H1 (cell line): ENCODE measurements at regions not wholly inside any gene's neighbourhood (a gene's known extent, or its start where the extent isn't known, plus 50 kb on each side); places are given as distances from the start of the nearest gene placed in this dataset.

Experiments used
- CTCF ChIA-PET: fragments of 300-600 bp; sonication (Branson Sonifier 250); formaldehyde crosslinking; loops from one replicate; lab custom pipeline; 2021; ENCODE audit not compliant: partially characterized antibody; lab: Charles Lee
- POLR2A ChIA-PET: fragments of 300-600 bp; sonication (Branson Sonifier 250); formaldehyde crosslinking; loops from one replicate; lab custom pipeline; 2021; ENCODE audit warnings: inconsistent platforms; ENCODE audit not compliant: partially characterized antibody; lab: Charles Lee
- DNase-seq, 2 experiments: peaks; one replicate each; pipeline versions ENCODE4 v3.0.0 to v3.0.0-alpha.2; 2010 to 2022; ENCODE audit warnings: low spot score in 2 of 2, low read depth in 1 of 2, mixed read lengths in 1 of 2
- FAIRE-seq: peaks from 2 replicates; lab custom pipeline; 2011; peaks lifted over from hg19 to GRCh38; lab: Jason Lieb, UNC
- H2AFZ ChIP-seq: 2 replicates; pipeline ENCODE4 v1.8.1; 2012; ENCODE audit warnings: low read length, inconsistent platforms
- H2AK5ac ChIP-seq: 2 replicates; pipeline ENCODE4 v1.6.1; 2013; ENCODE audit warnings: low read depth, low read length
- H2BK120ac ChIP-seq: replicated peaks from 2 replicates; pipeline ENCODE3; 2013; ENCODE audit warnings: low read depth, low read length, inconsistent platforms
- H2BK12ac ChIP-seq: 2 replicates; pipeline ENCODE4 v1.6.1; 2013; ENCODE audit warnings: low read depth, low read length
- H2BK15ac ChIP-seq: 2 replicates; pipeline ENCODE4 v1.6.1; 2013; ENCODE audit warnings: low read length
- H2BK20ac ChIP-seq: 2 replicates; pipeline ENCODE4 v1.6.1; 2013; ENCODE audit warnings: low read length
- H2BK5ac ChIP-seq: 2 replicates; pipeline ENCODE4 v1.6.1; 2013; ENCODE audit warnings: low read depth, low read length
- H3K14ac ChIP-seq: 2 replicates; pipeline ENCODE4 v1.6.1; 2013; ENCODE audit warnings: inconsistent platforms; ENCODE audit not compliant: insufficient read length
- H3K18ac ChIP-seq: 2 replicates; pipeline ENCODE4 v1.6.1; 2013; ENCODE audit warnings: low read length; ENCODE audit errors: extremely low read depth
- H3K23ac ChIP-seq: 2 replicates; pipeline ENCODE4 v1.6.1; 2013; ENCODE audit warnings: inconsistent platforms; ENCODE audit not compliant: insufficient read length
- H3K23me2 ChIP-seq: 2 replicates; pipeline ENCODE4 v1.6.1; 2013; ENCODE audit warnings: low read depth, low read length
- H3K27ac ChIP-seq: 2 replicates; pipeline ENCODE4 v1.6.1; 2011; ENCODE audit warnings: low read depth, low read length, inconsistent platforms
- H3K27me3 ChIP-seq, 4 experiments: replicated peaks in 1 of 4; 1 replicate in 1 of 4; 2 replicates in 3 of 4; pipeline versions ENCODE4 v1.6.1 to v1.8.1; 2011 to 2013; ENCODE audit warnings: low read length in 3 of 4, mild to moderate bottlenecking in 3 of 4, inconsistent platforms in 2 of 4, mixed read lengths in 2 of 4, moderate library complexity in 1 of 4; ENCODE audit not compliant: control insufficient read depth in 3 of 4, insufficient read depth in 3 of 4; ENCODE audit errors: extremely low read depth in 1 of 4
- H3K36me3 ChIP-seq, 4 experiments: 2 replicates each; pipeline versions ENCODE4 v1.6.1 to v1.8.1; 2011 to 2013; ENCODE audit warnings: mild to moderate bottlenecking in 4 of 4, low read length in 3 of 4, moderate library complexity in 2 of 4, control low read depth in 1 of 4, inconsistent platforms in 1 of 4; ENCODE audit not compliant: insufficient read depth in 4 of 4, control insufficient read depth in 2 of 4
- H3K4ac ChIP-seq: replicated peaks from 2 replicates; pipeline ENCODE3; 2013; ENCODE audit warnings: low read length, low read depth, mixed read lengths, inconsistent platforms; ENCODE audit not compliant: insufficient read length
- H3K4me1 ChIP-seq, 4 experiments: replicated peaks in 1 of 4; 1 replicate in 1 of 4; 2 replicates in 3 of 4; pipeline versions ENCODE4 v1.6.1 to v1.8.1; 2011 to 2013; ENCODE audit warnings: low read length in 3 of 4, inconsistent platforms in 2 of 4, mixed read lengths in 1 of 4; ENCODE audit not compliant: insufficient read depth in 4 of 4, control insufficient read depth in 3 of 4
- H3K4me2 ChIP-seq, 2 experiments: 2 replicates each; pipeline versions ENCODE4 v1.6.1 to v1.8.1; 2011 to 2013; ENCODE audit warnings: low read depth in 2 of 2, low read length in 2 of 2, control low read depth in 1 of 2, inconsistent platforms in 1 of 2, mild to moderate bottlenecking in 1 of 2; ENCODE audit not compliant: insufficient read depth in 1 of 2
- H3K4me3 ChIP-seq, 4 experiments: fragments of 200-600, 300-600 bp in 1 of 4; sonication (generic), shearing (Covaris generic), sonication (Bioruptor Twin) in 1 of 4; 2 replicates each; pipeline versions ENCODE4 v1.5.1 to v1.8.1; 2011 to 2016; ENCODE audit warnings: low read length in 4 of 4, low read depth in 3 of 4, control low read depth in 2 of 4, inconsistent platforms in 2 of 4, mild to moderate bottlenecking in 2 of 4, mixed read lengths in 1 of 4, moderate library complexity in 1 of 4; ENCODE audit not compliant: insufficient read depth in 2 of 4; ENCODE audit errors: extremely low read depth in 1 of 4
- H3K56ac ChIP-seq: replicated peaks from 2 replicates; pipeline ENCODE3; 2013; ENCODE audit warnings: low read depth, mild to moderate bottlenecking, mixed read lengths, low read length, inconsistent platforms; ENCODE audit not compliant: insufficient read length
- H3K79me1 ChIP-seq: 2 replicates; pipeline ENCODE4 v1.6.1; 2013; ENCODE audit warnings: low read depth, low read length, control low read depth
- H3K79me2 ChIP-seq, 2 experiments: 2 replicates each; pipeline versions ENCODE4 v1.6.1 to v1.8.1; 2012 to 2013; ENCODE audit warnings: low read length in 2 of 2, mild to moderate bottlenecking in 2 of 2, inconsistent platforms in 1 of 2; ENCODE audit not compliant: insufficient read depth in 2 of 2, control insufficient read depth in 1 of 2
- H3K9ac ChIP-seq, 4 experiments: replicated peaks in 1 of 4; 1 replicate in 1 of 4; 2 replicates in 3 of 4; pipeline versions ENCODE4 v1.6.1 to v1.8.1; 2011 to 2013; ENCODE audit warnings: low read depth in 3 of 4, low read length in 3 of 4, control low read depth in 2 of 4, mild to moderate bottlenecking in 2 of 4, moderate library complexity in 2 of 4, inconsistent platforms in 1 of 4; ENCODE audit errors: extremely low read depth in 1 of 4
- H3K9me3 ChIP-seq, 2 experiments: 2 replicates each; pipeline versions ENCODE4 v1.6.1 to v1.8.1; 2012 to 2013; ENCODE audit warnings: mild to moderate bottlenecking in 2 of 2, moderate library complexity in 2 of 2, control low read depth in 1 of 2, inconsistent platforms in 1 of 2, low read depth in 1 of 2, low read length in 1 of 2, mixed read lengths in 1 of 2; ENCODE audit not compliant: insufficient read depth in 2 of 2
- H4K20me1 ChIP-seq, 2 experiments: replicated peaks in 1 of 2; 2 replicates each; pipeline versions ENCODE3 to v1.8.1; 2011 to 2013; ENCODE audit warnings: inconsistent platforms in 2 of 2, low read length in 2 of 2, mild to moderate bottlenecking in 1 of 2; ENCODE audit not compliant: insufficient read depth in 2 of 2, control insufficient read depth in 1 of 2
- H4K5ac ChIP-seq: 2 replicates; pipeline ENCODE4 v1.6.1; 2013; ENCODE audit warnings: low read length, low read depth, mixed read lengths, inconsistent platforms; ENCODE audit not compliant: insufficient read length
- H4K8ac ChIP-seq: 2 replicates; pipeline ENCODE4 v1.8.0; 2013; ENCODE audit warnings: mild to moderate bottlenecking, moderate library complexity, low read length, inconsistent platforms; ENCODE audit not compliant: insufficient read depth; ENCODE audit errors: extremely low read depth
- H4K91ac ChIP-seq: replicated peaks from 2 replicates; pipeline ENCODE3; 2013; ENCODE audit warnings: low read length, mixed read lengths, inconsistent platforms; ENCODE audit not compliant: insufficient read length
- ATF3 ChIP-seq: IDR thresholded peaks from 2 replicates; pipeline ENCODE4 v1.6.1; 2011; ENCODE audit warnings: low read depth, mild to moderate bottlenecking, low read length; ENCODE audit not compliant: insufficient read depth
- CEBPB ChIP-seq: IDR thresholded peaks from 2 replicates; pipeline ENCODE4 v1.6.1; 2012; ENCODE audit warnings: low read depth, low read length
- MAFK ChIP-seq: IDR thresholded peaks from 2 replicates; pipeline ENCODE4 v1.6.1; 2012; ENCODE audit warnings: low read depth, mild to moderate bottlenecking, improper control_type of control experiment, low read length
- SIX5 ChIP-seq: IDR thresholded peaks from 2 replicates; pipeline ENCODE4 v1.6.1; 2011; ENCODE audit warnings: mild to moderate bottlenecking, low read depth, low read length
- WGBS, 2 experiments: shearing (Covaris generic) in 1 of 2; methylation state at CpG; one replicate each; pipeline versions ENCODE4 v1.1.6 to v1.1.7; 2013 to 2015; ENCODE audit warnings: low lambda C conversion rate in 2 of 2, mixed read lengths in 2 of 2, inconsistent platforms in 1 of 2, low coverage in 1 of 2, missing lambda C conversion rate in 1 of 2; ENCODE audit not compliant: insufficient replicate concordance in 2 of 2, insufficient coverage in 1 of 2, insufficient read length in 1 of 2; ENCODE audit errors: extremely low coverage in 1 of 2, missing lambda C conversion rate in 1 of 2; 5-methylcytosine and 5-hydroxymethylcytosine counted together

- Histone ChIP-seq H4K8ac (no peak overlapping the region), H2BK15ac (no peak overlapping the region), H4K91ac (no peak overlapping the region), H4K20me1 (no peaks in the 10 kb centered on the region), H3K23ac (no peak overlapping the region), H2BK5ac (no peak overlapping the region), H3K9me3 (no peaks in the 10 kb centered on the region), H2BK120ac (no peak overlapping the region), H3K56ac (no peak overlapping the region), H3K27me3 (no peaks in the 10 kb centered on the region), H3K4me3 (no peak overlapping the region), H2BK20ac (no peak overlapping the region; the same call in 1 of the 2 replicates), H3K27ac (no peak overlapping the region), H3K23me2 (no peaks in the 10 kb centered on the region), H3K18ac (no peak overlapping the region), H4K5ac (no peak overlapping the region), H3K4me2 (0 out of 4 replicates have a peak overlapping the region, but pooled peaks of 1 of the 2 experiments have one; percentile 16), H2AK5ac (no peak overlapping the region), H3K4ac (no peak overlapping the region), H3K36me3 (no peaks in the 10 kb centered on the region), H3K79me2 (no peaks in the 10 kb centered on the region), H3K4me1 (peaks cover 0 to 14% (median 10%) of the 10 kb centered on the region in 4 experiments; a peak in 5 of 7 replicates), H2AFZ (peak overlapping the region; percentile 99), H2BK12ac (peak overlapping the region; percentile 3; the same call in 1 of the 2 replicates), H3K79me1 (no peaks in the 10 kb centered on the region), H3K14ac (no peak overlapping the region), H3K9ac (no peak overlapping the region)
- ChIA-PET CTCF (interaction anchor here (0.6 kb wide), 1 partner anchor 294 kb away, joined by 3 read pairs; no protein-coding TSS in a partner anchor), POLR2A (no interaction called here)
- FAIRE-seq (no peak), DNase-seq (no peak)
- 88% methylated on average over 7 of the region's 7 CpGs; no CpG with 5 or more reads in 1 of the 2 experiments for WGBS, 2 experiments
- TF ChIP-seq SIX5, result no peak
- TF ChIP-seq ATF3, result no peak
- TF ChIP-seq CEBPB, result peak; percentile 41; the same call in 1 of the 2 replicates
- no peak for TF ChIP-seq MAFK
Measured at GRCh38 chr4:159047478-159048165, 55.3 kb upstream of the RAPGEF2 start.
